Esophagus mucosa (tissue), 1 donor: ENCODE measurements at regions not wholly inside any gene's neighbourhood (a gene's known extent, or its start where the extent isn't known, plus 50 kb on each side); places are given as distances from the start of the nearest gene placed in this dataset.

Source experiments
- ATAC-seq: fragments of 200-7000 bp; cut with Tn5 transposase; one replicate; pipeline ENCODE4 v1.9.1; 2020
- donor health status: DM: yes; HTN: yes; CAD: no.

DNA sequence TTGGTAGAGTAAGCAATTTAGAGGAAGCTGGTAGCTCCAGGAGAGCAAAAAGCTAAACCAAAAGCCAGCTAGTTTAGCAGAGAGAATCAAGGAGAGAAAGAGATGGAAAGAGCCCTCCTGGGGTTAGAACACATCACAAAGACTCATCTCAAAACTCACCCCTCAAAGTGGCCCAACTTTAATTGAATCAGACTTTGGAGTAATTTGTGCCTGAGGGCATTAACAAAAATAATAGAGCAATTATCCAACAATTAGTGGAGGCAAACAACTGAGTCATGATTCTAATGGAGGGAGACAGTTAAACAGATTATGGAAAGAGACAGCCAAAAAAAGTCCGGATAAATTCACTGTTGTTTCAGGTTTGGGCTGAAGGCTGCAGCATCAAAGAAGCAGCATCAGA lies 417.4 kb downstream of the KCNJ3 start:
- no peak for ATAC-seq

DNA sequence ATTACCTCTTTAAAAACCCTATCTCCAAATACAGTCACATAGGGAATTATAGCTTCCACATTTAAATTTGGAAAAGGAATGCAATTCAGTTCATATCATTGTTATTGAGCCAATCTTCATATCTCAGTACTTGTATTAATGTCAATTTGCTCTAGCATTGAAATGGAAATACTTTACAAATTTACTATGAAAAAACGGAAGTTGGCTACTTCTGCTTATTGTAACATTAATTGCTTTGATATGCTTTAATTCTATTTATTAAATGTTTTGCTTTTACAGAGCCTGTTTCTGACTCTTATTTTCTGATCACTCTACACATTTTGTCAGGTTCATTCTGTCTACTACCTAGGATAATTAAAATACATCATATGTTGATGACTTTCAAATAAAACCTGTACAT lies 412.6 kb downstream of the KCNJ3 start:
- no peak for ATAC-seq

DNA sequence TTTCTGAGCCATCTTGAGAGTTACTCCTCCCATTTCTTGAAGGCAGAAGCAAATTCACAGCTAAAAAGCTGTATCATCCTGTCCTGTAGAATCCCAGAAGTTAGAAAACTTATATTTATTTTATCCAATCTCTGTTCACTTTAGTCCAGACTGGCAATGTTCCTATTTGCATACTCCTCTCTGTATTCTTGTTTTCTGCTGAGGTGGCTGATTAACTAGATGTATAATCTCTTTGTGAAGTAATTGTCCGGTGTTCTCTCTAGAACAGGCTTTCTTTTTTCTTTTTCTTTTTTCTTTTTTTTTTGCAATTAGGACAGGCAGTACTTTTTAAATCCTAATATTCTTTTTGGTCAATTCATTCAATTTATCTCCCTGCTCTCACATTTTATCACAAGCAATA lies 411.0 kb downstream of the KCNJ3 start:
- no peak for ATAC-seq

DNA sequence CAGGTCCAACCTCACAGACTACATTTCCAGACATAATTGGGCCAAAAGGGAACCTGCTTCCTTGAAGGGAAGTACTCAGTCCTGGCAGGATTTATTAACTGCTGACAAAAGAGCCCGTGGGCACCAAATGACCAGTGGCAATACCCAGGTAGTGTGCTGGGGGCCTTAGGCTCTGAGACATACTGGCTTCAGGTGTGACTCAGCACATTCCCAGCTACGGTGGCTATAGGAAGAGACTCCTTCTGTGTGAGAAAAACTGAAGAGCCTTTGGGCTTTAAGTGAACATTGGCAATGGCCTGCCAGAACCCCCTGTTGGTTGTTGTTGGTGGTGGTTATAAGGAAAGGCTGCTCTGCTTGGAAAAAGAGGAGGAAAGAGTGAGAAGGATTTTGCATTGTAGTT lies 401.8 kb downstream of the KCNJ3 start:
- ATAC-seq: no peak

DNA sequence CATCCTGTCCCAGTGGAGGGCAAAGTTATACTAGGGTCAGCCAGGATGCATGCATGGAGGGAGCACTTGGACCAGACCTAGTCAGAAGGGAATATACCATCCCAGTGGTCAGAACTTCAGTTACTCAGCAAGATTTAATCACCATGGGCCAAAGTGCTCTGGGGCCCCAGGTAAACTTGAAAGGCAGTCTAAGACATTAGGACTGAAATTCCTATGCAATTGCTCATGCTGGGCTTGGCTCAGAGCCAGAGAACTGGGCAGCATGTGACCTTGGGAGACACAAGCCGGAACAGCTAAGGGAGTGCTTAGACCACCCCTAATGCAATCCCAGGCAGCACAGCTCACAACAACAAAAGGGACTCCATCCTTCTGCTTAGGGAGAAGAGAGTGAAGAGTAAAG lies 401.3 kb downstream of the KCNJ3 start:
- no peak for ATAC-seq

DNA sequence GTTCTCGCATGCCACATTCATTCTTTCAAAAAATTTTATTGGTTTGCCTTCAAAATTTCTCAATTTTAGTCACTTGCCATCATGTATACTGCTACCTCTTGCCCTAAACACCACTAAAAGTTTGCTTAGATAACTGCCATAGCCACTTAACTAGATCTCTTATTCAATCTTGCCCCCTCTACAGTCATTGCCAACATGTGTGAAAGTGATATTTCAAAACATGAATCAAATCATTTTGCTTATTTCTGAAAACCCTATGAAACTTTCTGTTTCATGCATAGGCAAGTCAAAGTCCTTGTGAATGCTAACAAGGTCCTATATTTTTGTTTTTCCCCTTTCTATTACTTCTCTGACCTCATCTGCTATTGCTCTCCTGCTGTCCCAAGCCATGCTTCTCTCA lies 397.1 kb downstream of the KCNJ3 start:
- ATAC-seq: no peak

DNA sequence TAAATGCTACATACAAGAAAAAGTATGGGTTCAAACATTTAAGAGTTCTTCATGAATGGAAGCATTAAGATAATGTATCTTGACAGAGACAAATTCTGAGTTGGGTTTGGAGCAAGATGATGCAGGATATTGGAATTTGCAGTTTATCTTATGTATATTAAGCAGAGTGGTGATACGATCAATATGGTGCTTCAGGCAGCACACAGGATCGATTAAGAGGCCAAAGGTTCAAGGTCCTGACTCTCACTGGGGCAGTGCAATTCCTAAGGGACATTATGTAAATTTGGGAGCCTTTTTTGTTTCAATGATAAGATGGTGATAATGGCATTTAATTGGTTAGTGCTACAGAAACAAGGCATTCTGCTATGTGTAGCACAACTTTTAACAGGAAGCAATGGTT lies 381.9 kb downstream of the KCNJ3 start:
- ATAC-seq: no peak

DNA sequence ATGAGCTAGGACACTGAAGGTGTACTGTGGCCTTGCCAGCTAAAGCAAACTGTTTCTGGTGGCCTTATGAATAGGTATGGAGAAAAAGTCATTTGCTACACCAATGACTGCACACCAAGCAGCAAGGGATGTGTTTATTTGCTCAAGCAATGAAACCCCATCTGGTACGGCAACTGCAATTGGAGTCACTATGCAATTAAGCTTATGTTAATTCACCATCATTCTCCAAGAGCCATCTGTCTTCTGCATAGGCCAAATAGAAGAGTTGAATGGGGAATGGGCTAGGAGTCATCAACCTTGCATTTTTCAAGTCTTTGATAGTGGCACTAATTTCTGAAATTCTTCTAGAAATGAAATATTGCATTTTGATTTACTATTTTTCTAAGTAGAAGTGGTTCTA lies 372.0 kb downstream of the KCNJ3 start:
- no peak for ATAC-seq

DNA sequence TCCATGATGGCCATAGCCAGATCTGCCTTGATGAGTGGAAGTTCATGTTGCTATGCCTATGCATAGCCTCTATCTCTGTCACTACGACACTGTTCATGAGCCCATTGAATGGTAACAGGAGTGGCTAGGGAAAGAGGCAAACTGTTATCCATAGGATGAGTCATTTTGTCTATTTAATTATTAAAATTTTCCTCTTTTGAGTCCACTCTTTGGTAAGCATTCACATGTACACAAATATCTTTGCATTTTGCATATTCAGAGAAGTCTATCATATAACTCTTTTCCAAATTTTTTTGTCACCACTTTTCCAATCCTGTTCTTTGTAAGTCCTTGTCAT lies 364.4 kb downstream of the KCNJ3 start:
- no peak for ATAC-seq

DNA sequence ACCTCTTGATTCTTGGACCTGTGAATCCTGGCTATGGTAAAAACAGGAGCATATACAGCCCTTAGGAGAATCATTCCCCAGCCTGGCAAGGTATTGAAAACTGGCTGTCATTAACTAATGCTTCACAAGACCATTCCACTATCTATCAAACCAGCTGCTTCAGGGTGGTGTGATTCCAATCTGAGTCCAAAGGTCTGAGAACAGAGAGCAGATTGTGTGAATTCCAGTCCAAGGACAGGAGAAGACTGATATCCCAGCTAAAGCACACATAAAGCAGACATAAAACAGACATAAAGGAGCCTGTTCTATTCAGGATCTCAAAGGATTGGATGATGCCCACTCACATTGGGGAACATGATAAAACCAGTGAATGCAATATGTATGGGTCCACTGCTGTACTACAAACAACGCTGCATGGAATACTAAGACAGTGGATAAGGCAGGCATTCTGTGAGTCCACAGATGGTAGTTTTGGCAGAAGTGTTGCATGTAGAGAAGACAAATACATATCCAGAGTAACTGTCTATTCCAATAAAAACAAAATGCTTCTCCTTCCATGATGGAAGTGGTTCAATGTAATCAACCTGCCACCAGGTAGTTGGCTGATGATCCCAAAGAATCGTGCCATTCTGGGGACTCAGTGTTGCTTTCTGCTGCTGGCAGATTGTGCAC lies 363.9 kb downstream of the KCNJ3 start:
- ATAC-seq: no peak

DNA sequence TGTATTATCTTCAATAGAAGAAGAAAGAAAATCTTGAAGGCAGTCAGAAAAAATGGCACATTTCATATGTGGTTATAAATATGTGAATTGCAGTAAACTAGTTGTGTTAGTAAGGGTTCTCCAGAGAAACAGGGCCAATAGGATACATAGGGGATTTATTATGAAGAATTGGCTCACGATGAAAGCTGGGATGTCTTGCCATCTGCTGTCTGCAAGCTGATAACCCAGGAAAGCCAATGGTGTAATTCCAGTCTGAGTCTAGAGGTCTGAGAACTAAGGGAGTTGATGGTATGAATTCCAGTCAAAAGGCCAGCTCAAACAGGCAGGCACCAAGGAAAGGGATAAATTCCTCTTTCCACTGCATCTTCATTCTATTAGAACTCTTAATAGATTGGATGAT lies 362.4 kb downstream of the KCNJ3 start:
- no peak for ATAC-seq

DNA sequence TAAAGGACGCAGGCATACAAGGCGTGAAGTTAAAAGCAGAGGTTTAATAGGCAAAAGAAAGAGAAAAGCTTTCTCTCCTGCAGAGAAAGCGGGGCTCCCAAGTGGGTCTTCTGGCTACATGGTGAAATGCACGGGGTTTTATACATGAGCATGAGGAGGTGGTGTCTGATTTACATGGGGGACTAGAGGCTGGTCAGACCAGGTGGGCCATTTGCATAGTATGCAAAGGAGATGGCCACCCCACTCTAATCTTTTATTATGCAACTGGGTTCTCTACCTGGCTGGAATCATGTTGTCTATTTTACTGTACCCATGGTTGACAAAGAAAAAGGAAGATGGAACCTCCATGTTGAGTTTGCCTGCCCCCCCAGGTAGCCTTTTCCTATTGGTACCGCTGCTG lies 356.2 kb downstream of the KCNJ3 start:
- ATAC-seq: no peak

DNA sequence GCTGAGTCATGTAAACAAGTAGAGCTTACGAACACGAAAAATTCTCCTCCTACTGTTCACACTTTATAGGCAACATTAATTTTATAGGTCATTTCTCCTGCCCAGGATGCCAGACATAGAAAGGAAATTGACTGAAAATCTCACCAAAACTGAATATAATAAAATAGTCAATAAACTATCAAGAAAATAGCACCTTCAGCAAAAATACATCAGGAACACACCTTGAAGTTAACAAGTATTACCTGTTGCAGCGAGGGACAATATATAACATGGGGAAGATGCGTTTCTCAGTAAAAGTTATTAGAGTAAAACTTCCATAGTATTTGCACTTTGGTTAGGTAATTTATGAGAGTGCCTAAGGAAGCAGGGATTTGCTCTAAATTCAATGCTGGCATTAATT lies 344.6 kb downstream of the KCNJ3 start:
- ATAC-seq: no peak

DNA sequence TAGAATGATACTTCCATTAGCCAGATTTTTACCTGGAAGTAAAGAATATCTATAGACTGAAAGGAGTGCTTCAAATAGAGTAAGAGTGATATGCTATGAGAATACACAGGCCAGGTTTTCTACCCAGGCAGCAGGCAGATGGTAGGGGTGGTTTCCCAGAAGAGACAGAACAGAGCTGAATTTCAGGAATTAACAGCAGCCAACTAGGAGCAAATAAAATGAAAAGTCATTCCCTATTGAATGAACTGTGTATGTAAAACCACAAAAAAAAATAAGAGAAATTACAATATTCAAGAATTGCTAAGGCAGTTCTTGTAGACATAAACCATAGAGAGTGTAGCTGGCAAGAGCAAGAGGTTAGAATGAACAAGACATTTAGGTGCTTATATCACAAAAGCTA lies 336.8 kb downstream of the KCNJ3 start:
- no peak for ATAC-seq

DNA sequence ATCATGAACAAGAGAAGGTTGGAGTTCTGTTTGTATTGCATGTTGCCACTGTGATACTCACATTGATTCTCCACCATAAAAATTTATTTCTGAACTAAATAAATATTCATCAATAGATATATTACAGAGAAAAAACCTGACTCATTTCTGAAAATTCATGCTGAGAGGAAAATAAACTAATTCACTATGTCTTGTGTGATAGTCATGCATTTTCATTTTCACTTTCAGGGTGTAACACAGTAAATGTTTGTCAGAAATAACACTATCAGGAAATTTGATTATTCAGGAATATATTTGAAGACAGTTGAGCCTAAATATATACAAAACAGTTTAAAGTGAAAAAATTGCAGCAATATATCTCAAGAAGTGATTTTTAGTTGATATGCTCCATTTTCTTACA lies 335.2 kb downstream of the KCNJ3 start:
- no peak for ATAC-seq

DNA sequence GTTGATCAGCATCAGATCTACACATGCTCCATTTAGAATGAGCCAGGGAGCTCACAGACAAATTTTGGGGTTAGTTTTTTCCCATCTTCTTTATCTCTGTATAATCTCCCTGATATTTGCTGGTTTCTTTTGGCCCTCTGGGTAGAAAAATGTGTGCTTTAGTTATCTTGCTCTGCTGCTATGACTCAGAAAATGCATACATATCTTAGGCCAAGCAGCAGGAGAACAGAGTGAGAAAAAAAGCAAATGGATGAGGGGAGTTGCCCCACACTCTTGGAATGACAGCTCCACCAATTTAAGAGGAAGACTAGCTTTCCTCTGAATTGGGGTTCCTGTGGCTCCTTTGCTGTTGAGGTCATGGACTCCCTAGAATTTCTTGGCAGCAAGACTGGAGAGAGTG lies 331.8 kb downstream of the KCNJ3 start:
- ATAC-seq: no peak

DNA sequence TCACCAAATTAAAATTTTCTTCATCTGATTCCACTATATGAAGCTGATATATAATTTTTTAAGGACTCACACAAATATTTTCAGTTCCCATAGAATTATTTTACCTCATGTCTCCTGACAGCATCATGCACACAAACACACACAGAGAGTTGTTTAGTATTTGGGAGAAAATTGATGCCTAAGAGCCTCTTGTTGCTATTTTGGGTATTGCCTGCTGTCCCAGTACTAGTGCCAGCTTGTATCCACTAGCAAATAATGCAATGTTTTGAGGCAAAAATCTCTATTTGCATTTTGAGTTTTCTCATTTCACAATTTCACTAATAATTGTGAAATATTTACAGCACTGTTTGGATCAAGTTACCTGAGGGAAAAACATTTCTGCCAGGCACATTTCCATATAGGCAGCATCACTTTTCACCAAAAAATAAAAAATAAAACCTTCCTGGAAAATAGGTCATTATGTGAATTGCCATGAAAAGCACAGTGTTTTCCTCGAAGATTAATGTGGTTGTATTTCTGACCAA lies 328.2 kb downstream of the KCNJ3 start:
- ATAC-seq: no peak

DNA sequence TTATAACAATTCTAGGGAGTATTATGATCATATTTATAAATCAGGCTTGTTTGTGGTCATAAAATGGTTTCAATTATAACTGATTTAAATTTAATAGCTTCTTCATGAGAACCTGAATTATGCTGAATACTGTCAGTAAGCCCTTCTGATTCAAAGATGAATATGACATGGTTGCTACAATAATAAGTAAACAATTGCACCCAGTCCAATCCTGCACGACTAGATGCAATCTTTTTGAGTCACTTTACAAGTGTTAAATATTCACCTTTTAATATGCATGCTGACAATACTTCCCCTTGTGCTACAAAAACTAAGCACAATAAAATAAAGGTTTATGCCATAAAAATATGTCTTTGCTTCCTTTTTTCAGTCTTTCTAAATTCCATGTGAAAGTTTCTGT lies 325.2 kb downstream of the KCNJ3 start:
- ATAC-seq: no peak

DNA sequence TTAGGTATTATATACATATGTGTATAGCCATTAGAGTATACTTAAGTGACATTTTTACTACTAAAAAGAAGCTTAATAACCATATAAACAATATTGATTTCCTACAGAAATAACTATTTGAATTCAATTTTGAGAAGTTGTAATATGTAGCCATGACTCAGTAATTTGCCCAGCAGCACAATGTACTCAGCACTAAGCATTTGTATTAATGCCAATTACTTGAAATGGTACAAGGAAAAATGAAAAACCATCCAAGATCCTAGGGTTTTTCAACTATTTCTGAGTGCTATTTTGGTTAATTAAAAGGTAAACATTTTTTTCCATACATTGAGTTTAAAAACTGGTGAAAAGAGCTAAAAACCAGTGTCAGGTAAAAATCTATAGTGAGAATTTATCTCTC lies 324.0 kb downstream of the KCNJ3 start:
- ATAC-seq: no peak

DNA sequence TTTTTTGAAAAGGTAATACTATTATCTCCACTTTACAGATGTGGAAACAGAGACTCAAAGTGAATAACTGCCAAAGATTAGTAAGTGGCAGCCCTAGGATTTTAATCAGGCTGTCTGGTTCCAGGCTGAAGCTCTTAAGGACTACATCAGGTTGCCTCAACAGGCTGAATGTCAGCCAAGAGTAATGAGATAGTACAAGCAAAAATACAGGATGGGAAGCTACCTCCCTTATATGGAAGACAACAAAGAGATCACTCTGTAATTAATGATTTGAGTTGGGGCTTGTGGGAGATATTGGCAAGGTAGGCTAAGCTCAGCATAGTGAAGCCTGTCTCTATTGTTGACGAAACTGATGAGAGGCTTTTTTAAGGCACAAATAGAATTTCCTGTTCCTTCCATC lies 323.1 kb downstream of the KCNJ3 start:
- ATAC-seq: no peak

DNA sequence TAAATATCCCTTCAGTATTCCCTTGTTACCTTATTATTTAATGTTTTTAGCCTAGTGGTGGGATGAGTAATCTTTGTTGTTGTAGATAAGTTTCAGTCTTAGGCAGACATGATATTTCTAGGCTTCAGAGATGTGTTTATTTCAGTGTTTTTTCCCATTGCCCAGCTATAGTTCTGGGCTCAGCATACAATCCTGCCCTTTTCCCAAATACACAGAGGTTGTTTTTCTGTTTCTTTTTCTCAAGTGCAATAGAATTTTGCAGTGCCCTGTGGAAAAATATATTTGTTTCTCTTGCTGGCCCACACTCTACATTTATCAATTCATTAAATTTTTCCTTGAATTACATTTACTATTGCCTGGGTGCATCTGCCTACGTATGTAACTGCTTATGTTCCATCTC lies 321.8 kb downstream of the KCNJ3 start:
- ATAC-seq: no peak

DNA sequence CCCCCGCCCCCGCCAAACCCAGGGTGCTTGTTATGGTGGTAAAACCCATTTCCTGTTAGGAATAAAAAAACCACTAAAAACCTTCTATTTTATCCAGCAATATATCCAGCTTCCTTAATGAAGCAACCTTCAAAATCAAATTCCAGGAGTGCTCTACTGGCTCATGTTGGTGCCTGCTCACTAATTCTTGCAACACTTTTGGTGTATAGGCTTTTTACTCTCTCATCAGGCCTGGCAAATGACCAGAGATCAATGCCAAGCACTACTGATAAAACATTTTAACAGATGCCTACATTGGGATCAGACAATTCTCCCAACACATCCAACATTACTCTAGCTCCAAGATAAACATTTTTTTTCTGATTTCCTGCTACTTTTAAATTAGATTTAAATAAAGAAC lies 312.4 kb downstream of the KCNJ3 start:
- ATAC-seq: no peak

DNA sequence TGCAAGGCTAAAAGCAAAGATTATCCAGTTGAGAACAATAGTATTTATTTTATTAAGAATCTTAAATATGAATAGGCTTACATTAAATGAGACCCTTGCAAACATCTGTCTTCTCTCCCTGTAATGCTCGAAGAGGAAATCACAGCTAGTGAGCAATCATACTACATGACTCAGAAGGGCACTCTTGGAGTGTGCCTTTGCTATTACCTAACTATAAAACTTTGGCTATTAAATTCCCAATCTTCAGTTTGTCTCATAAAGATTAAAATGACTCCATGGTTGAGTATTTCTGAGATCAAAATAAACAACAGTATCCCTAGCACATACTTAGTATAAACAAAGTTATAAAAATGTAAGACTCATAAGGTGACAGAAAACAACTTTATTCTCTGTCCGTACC lies 296.9 kb downstream of the KCNJ3 start:
- ATAC-seq: no peak

DNA sequence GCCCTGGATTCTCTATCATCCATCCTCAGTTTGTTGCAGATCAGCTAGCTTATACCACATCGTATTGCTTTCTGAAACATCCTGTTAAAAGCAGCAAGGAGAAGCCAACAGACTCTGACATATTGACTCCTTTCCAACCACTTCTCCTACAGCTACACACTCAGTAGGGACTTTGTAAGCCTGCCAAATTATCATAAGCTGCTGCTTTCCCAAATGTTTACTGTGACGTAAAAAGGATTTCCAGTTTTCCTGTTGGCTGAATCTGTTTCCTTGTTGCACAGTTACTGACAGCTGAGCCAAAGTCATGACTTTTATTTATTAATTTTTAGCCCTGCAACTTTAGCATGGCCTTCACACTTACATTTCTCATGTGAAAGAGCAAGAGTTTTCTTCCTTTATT lies 294.3 kb downstream of the KCNJ3 start:
- ATAC-seq: no peak

DNA sequence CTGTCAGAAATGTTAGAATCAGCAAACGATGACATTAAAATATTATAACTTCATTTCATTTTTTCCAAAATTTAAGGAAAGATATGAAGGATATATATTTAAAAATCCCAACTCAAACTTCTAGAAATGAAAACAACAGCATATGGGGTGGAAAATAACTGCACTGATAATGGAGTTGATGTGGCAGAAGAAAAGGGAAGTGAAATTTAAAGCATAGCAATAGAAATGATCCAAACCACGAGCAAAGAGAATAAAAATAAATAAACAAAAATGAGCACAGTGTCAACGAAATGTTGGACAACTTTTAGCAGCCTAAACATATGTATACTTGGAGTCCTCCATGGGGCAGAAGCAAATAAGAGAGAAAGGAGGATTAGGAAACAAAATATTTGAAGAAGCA lies 280.2 kb downstream of the KCNJ3 start:
- ATAC-seq: no peak

DNA sequence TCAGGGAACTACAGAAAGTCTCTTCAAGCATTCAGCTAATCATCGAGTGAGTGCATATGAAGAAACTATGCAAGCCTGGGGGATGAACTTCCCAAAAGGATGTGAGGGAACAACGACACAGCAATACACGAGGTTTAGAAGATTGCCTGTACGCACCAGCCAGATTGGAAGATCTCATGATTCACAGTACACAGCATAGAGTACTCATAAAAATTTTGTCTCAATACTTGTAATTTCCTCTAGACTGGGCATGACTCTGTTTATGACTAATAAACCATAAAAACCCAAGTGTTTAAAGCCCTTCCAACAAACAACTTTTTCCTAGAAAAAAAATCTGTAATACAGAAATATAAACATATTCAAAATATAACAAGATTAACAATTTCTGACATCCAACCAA lies 279.7 kb downstream of the KCNJ3 start:
- no peak for ATAC-seq
